KMS-11 (cell line): ENCODE measurements at regions not wholly inside any gene's neighbourhood (a gene's known extent, or its start where the extent isn't known, plus 50 kb on each side); places are given as distances from the start of the nearest gene placed in this dataset.

Experiments
- H2AFZ ChIP-seq: fragments of 200-600 bp; sonication (generic); 2 replicates; pipeline ENCODE4 v1.6.1; 2016; ENCODE audit warnings: antibody characterized with exemption, mixed run types, low read depth
- H3K27ac ChIP-seq: fragments of 200-600 bp; sonication (generic); 2 replicates; pipeline ENCODE4 v1.6.1; 2016; ENCODE audit warnings: mild to moderate bottlenecking, mixed run types
- H3K27me3 ChIP-seq: fragments of 200-600 bp; sonication (generic); 2 replicates; pipeline ENCODE4 v1.6.1; 2017; ENCODE audit warnings: mild to moderate bottlenecking, low read depth, mixed run types, moderate library complexity; ENCODE audit not compliant: insufficient read depth
- H3K36me3 ChIP-seq: fragments of 200-600 bp; sonication (generic); 2 replicates; pipeline ENCODE4 v1.6.1; 2017; ENCODE audit warnings: mild to moderate bottlenecking, mixed run types; ENCODE audit not compliant: insufficient read depth
- H3K4me1 ChIP-seq: fragments of 200-600 bp; sonication (generic); 2 replicates; pipeline ENCODE4 v1.6.1; 2016; ENCODE audit warnings: mild to moderate bottlenecking, low read depth, mixed run types; ENCODE audit not compliant: poor library complexity, severe bottlenecking
- H3K4me2 ChIP-seq: fragments of 200-600 bp; sonication (generic); 2 replicates; pipeline ENCODE4 v1.7.0; 2016; ENCODE audit warnings: mild to moderate bottlenecking, mixed run types
- H3K4me3 ChIP-seq: fragments of 200-600 bp; sonication (generic); IDR thresholded peaks from 2 replicates; pipeline ENCODE4 v1.6.1; 2017; ENCODE audit warnings: low read depth, low read length, mixed read lengths; ENCODE audit not compliant: insufficient read depth
- H3K79me2 ChIP-seq: fragments of 200-600 bp; sonication (generic); 2 replicates; pipeline ENCODE4 v1.6.1; 2016; ENCODE audit warnings: low read depth, mixed run types; ENCODE audit not compliant: insufficient read depth
- H3K9ac ChIP-seq: fragments of 200-600 bp; sonication (generic); 2 replicates; pipeline ENCODE4 v1.6.1; 2016; ENCODE audit warnings: mild to moderate bottlenecking, mixed run types
- H4K20me1 ChIP-seq: fragments of 200-600 bp; sonication (generic); 2 replicates; pipeline ENCODE4 v1.6.1; 2016; ENCODE audit warnings: mild to moderate bottlenecking, mixed run types; ENCODE audit not compliant: insufficient read depth
- TF ChIP-seq, protein P1 (sequence below): fragments of 200-600 bp; sonication (generic); conservative IDR thresholded peaks from 2 replicates; pipeline ENCODE4 v1.6.1; 2017; ENCODE audit warnings: low read depth, mild to moderate bottlenecking, antibody characterized with exemption, low read length, moderate library complexity, mixed read lengths

DNA sequence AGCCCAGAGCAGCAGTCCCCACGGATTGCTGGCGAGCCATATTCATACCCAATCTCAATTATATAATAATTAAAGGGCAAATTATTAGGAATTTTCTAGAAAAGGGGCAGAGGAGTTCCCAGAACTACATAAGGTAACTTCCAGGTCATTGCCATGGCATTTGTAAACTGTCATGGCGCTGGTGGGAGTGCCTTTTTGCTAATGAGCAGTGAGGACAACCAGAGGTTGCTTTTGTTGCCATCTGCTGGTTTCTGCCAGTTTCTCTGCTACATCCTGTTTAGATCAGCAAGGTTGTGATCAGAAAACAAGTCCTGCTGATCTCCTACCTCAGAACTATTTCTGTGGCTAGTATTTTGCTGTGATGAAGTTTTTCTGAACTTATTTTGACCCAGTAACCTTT is 159.8 kb upstream of the PIEZO2 start:
- TF ChIP-seq, protein P1, sequence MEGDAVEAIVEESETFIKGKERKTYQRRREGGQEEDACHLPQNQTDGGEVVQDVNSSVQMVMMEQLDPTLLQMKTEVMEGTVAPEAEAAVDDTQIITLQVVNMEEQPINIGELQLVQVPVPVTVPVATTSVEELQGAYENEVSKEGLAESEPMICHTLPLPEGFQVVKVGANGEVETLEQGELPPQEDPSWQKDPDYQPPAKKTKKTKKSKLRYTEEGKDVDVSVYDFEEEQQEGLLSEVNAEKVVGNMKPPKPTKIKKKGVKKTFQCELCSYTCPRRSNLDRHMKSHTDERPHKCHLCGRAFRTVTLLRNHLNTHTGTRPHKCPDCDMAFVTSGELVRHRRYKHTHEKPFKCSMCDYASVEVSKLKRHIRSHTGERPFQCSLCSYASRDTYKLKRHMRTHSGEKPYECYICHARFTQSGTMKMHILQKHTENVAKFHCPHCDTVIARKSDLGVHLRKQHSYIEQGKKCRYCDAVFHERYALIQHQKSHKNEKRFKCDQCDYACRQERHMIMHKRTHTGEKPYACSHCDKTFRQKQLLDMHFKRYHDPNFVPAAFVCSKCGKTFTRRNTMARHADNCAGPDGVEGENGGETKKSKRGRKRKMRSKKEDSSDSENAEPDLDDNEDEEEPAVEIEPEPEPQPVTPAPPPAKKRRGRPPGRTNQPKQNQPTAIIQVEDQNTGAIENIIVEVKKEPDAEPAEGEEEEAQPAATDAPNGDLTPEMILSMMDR = peak; percentile 45
- H3K27ac ChIP-seq = 0 out of 2 replicates have a peak overlapping the region, but pooled peaks have one; percentile 10
- no peaks in the 10 kb centered on the region for H3K27me3 ChIP-seq
- H3K4me2 ChIP-seq = peak overlapping the region; percentile 18; the same call in 1 of the 2 replicates
- 0 out of 2 replicates have a peak overlapping the region, but pooled peaks have one; percentile 13 for H2AFZ ChIP-seq
- no peaks in the 10 kb centered on the region for H4K20me1 ChIP-seq
- H3K4me3 ChIP-seq = no peak overlapping the region
- H3K36me3 ChIP-seq = no peaks in the 10 kb centered on the region
- H3K9ac ChIP-seq = no peak overlapping the region
- no peaks in the 10 kb centered on the region for H3K79me2 ChIP-seq
- H3K4me1 ChIP-seq = peaks cover 38% of the 10 kb centered on the region

DNA sequence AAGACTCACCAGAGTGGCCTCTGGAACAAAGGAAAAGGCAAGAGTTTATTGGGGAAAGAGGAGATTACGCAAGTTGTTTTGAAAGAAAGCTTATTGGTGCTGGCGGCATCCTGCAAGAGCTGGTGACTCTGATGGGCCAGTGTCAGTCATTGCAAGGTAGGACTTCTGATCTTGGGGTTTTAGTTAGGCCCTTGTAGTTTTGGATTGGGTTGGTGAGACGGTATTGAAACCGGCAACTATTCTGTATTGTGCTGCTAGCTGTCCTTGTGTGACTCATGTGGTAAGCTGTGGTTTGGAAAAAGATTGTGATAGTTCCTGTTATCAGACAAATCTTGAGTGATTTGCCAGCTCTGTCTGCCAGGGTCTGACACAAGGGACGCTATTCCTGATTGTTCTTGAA is 159.1 kb upstream of the PIEZO2 start:
- H4K20me1 ChIP-seq = no peaks in the 10 kb centered on the region
- no peaks in the 10 kb centered on the region for H3K27me3 ChIP-seq
- H3K4me2 ChIP-seq = peak overlapping the region; percentile 18; the same call in 1 of the 2 replicates
- H3K36me3 ChIP-seq = no peaks in the 10 kb centered on the region
- TF ChIP-seq, protein P1 = no peak
- 0 out of 2 replicates have a peak overlapping the region, but pooled peaks have one; percentile 13 for H2AFZ ChIP-seq
- 0 out of 2 replicates have a peak overlapping the region, but pooled peaks have one; percentile 10 for H3K27ac ChIP-seq
- peaks cover 38% of the 10 kb centered on the region for H3K4me1 ChIP-seq
- no peaks in the 10 kb centered on the region for H3K79me2 ChIP-seq
- no peak overlapping the region for H3K9ac ChIP-seq
- H3K4me3 ChIP-seq = no peak overlapping the region

DNA sequence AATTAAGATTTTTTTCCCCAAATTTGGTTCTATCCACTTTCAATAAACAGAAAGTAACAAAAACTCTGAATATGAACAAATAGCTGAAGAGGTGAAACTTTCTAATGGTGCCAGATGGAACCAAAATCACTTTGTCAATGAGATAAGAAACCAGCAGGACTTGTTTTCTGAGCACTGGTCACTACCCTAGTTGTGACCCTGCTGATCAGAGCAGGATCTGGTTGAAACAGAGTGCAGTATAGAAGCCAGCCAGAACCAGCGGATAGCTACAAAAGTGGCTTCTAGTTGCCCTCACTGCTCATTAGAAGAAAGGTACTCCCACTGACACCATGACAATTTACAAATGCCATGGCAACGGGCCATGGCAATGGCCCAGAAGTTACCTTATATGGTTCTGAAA is 158.3 kb upstream of the PIEZO2 start:
- H3K4me2 ChIP-seq = no peak overlapping the region; the same call in 1 of the 2 replicates

DNA sequence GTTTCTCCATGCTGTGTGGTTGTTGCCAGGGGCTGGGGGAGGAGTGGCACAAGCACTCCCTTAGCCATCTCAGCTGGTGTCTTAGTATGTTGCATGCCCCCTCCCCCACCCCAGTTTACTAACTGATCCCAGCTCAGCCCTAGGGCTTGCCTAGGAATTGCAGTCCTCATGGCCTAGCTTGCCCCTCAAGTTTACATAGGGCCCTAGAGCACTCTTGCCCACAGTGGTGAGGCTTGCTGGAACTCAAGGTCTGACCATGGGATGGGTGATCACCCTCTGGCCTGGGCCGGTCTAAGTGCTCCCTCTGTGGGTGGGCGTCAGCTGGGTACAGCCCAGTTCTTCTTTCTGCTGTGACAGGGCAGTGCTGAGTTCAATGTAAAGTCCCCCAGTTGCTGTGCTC is 156.1 kb upstream of the PIEZO2 start:
- Histone ChIP-seq H3K79me2 (no peaks in the 10 kb centered on the region), H3K27me3 (no peaks in the 10 kb centered on the region), H4K20me1 (no peaks in the 10 kb centered on the region), H3K4me1 (peaks cover 32% of the 10 kb centered on the region), H3K36me3 (no peaks in the 10 kb centered on the region), H3K4me2 (no peak overlapping the region), H3K4me3 (no peak overlapping the region), H2AFZ (no peak overlapping the region), H3K27ac (no peak overlapping the region), H3K9ac (no peak overlapping the region)
- TF ChIP-seq, protein P1 = no peak

More for the DNA sequence above, 158.3 kb upstream of the PIEZO2 start:
- H3K4me3 ChIP-seq = no peak overlapping the region
- H3K36me3 ChIP-seq = no peaks in the 10 kb centered on the region
- no peaks in the 10 kb centered on the region for H3K27me3 ChIP-seq
- peaks cover 38% of the 10 kb centered on the region for H3K4me1 ChIP-seq
- no peaks in the 10 kb centered on the region for H4K20me1 ChIP-seq
- TF ChIP-seq, protein P1 = no peak
- H3K9ac ChIP-seq = no peak overlapping the region
- no peak overlapping the region for H3K27ac ChIP-seq
- H2AFZ ChIP-seq = no peak overlapping the region
- H3K79me2 ChIP-seq = no peaks in the 10 kb centered on the region
